NB4 (cell line): ENCODE measurements at regions not wholly inside any gene's neighbourhood (a gene's known extent, or its start where the extent isn't known, plus 50 kb on each side); places are given as distances from the start of the nearest gene placed in this dataset.

Experiments used
- DNase-seq: peaks from one replicate; pipeline ENCODE4 v3.0.0; 2010; ENCODE audit warnings: low read depth
- H3K4me3 ChIP-seq: one replicate; pipeline ENCODE4 v1.5.1; 2011; ENCODE audit warnings: mild to moderate bottlenecking, low read depth, low read length, moderate library complexity
- MYC ChIP-seq: IDR thresholded peaks from 2 replicates; pipeline ENCODE4 v1.6.1; 2011; ENCODE audit warnings: low read depth, low read length
- POLR2A ChIP-seq: IDR thresholded peaks from 2 replicates; pipeline ENCODE4 v1.6.1; 2011; ENCODE audit warnings: mild to moderate bottlenecking; ENCODE audit not compliant: insufficient read length; ENCODE audit errors: extremely low read depth
- TF ChIP-seq, protein P1 (sequence below): IDR thresholded peaks from 2 replicates; pipeline ENCODE4 v1.6.1; 2011; ENCODE audit warnings: low read depth, low read length
- TF ChIP-seq, protein P2 (sequence below): IDR thresholded peaks from one replicate; pipeline ENCODE4 v1.5.1; 2012; ENCODE audit warnings: low read depth, low read length

DNA sequence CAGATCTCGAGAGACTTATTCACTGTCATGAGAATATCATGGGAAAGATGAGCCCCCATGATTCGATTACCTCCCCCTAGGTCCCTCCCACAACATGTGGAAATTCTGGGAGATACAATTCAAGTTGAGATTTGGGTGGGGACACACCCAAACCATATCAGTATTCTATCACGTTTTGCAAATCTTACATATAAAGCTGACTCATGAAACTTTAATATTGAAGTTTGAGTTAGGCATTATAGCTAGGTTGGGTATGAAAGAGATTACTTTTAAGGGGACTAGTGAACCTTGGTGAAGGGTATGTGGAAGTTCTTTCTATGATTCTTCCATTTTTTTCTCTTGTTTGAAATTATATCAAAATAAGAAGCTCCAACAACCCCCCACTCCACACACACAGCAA, 117.7 kb upstream of the RASGRP1 start:
- no peak overlapping the region for H3K4me3 ChIP-seq
- DNase-seq: no peak
- TF ChIP-seq POLR2A (no peak), MYC (no peak)
- TF ChIP-seq, protein P1, sequence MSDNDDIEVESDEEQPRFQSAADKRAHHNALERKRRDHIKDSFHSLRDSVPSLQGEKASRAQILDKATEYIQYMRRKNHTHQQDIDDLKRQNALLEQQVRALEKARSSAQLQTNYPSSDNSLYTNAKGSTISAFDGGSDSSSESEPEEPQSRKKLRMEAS: no peak
- TF ChIP-seq, protein P2, sequence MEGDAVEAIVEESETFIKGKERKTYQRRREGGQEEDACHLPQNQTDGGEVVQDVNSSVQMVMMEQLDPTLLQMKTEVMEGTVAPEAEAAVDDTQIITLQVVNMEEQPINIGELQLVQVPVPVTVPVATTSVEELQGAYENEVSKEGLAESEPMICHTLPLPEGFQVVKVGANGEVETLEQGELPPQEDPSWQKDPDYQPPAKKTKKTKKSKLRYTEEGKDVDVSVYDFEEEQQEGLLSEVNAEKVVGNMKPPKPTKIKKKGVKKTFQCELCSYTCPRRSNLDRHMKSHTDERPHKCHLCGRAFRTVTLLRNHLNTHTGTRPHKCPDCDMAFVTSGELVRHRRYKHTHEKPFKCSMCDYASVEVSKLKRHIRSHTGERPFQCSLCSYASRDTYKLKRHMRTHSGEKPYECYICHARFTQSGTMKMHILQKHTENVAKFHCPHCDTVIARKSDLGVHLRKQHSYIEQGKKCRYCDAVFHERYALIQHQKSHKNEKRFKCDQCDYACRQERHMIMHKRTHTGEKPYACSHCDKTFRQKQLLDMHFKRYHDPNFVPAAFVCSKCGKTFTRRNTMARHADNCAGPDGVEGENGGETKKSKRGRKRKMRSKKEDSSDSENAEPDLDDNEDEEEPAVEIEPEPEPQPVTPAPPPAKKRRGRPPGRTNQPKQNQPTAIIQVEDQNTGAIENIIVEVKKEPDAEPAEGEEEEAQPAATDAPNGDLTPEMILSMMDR: no peak

DNA sequence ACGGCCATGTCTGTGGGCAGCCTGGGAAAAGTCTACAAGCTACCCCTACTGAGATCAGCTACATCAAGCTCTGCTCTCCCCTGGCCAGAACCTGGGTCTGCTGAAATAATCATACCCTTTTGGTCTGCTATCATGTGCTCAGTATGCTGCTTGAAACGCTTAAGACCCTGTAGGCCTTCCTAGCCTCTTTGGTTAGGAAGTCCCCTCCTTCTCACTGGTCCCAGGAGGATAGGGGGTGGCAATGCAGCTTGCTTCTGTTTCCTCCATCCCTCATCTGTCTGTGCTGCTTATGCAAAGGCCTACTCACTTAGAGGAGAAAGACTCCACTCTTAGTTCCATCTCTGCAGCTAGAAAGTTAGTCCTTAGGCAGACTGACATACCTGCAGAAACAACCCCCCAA, 118.2 kb upstream of the RASGRP1 start:
- TF ChIP-seq, protein P1: no peak
- TF ChIP-seq, protein P2: no peak
- no peak for TF ChIP-seq MYC
- TF ChIP-seq POLR2A: no peak
- no peak for DNase-seq
- H3K4me3 ChIP-seq: no peak overlapping the region

DNA sequence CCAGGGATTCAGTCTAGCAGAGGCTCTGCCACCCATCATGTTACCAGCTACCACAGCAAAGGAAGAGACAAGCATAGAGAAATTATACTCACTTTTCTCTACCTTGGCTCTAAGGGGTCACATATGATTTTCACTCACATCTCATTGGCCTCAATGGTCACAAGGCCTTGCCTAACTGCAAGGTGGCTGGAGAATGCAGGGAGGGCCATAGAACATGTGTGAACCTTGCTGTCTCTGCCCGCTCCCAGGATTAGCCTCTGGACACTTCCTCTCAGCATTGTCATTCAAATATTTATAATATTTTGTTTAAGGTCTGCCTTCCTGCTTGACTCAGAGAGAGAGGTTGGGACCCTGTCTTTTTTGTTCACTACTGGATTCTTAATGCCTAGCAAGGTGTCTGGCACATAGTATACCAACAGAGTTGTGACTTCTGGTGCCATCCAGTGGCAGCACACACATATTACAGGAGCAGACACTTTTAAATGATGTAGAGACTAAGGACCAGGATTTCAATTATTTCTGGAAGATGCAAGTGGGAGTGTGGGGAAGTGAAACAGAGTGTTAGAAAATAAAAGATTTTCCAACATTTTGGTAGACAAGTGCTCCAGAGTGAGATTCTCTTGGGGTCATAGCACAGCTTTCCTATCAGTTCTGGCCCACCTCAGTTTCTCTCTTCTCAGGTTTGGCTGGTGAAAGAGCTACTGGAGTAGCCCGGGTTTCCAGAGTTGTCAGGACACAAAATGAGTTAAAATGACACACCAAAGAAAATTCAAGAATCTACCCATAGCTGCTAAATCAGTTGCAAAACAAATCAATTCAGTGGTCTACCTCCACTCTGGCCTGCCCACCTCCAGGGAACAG, 119.0 kb upstream of the RASGRP1 start:
- TF ChIP-seq, protein P2: peak; percentile 66
- TF ChIP-seq MYC (no peak), POLR2A (no peak)
- TF ChIP-seq, protein P1: no peak
- peak; percentile 54 for DNase-seq
- no peak overlapping the region for H3K4me3 ChIP-seq

DNA sequence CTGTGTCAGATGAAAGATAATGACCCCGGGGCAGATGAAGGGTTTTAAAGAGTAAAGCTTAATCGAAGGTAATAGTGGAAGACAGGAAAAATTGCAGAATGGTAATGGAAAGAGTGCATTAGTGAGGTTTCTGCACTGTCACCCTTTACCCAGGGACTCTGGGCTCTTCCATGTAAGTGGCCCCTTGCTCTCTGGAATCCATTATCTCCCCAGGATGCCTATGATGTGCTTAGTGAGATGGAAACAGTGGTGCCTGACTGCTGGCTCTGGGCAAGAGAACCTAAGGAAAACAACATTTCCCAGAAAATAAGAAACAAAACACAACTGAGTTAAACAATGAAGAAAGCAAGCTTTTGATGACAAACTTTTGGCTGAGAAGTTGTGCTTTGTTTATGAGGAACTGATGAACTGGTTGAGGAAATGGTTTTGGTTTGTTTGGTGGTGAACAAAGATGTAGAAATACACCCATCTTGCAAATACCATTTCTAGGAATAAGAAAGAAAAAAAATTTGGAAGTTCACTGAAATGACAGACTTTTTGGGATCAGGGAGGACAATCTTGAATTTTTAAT, 119.9 kb upstream of the RASGRP1 start:
- no peak overlapping the region for H3K4me3 ChIP-seq
- TF ChIP-seq POLR2A (no peak), MYC (no peak)
- TF ChIP-seq, protein P2: no peak
- TF ChIP-seq, protein P1: no peak
- DNase-seq: no peak

DNA sequence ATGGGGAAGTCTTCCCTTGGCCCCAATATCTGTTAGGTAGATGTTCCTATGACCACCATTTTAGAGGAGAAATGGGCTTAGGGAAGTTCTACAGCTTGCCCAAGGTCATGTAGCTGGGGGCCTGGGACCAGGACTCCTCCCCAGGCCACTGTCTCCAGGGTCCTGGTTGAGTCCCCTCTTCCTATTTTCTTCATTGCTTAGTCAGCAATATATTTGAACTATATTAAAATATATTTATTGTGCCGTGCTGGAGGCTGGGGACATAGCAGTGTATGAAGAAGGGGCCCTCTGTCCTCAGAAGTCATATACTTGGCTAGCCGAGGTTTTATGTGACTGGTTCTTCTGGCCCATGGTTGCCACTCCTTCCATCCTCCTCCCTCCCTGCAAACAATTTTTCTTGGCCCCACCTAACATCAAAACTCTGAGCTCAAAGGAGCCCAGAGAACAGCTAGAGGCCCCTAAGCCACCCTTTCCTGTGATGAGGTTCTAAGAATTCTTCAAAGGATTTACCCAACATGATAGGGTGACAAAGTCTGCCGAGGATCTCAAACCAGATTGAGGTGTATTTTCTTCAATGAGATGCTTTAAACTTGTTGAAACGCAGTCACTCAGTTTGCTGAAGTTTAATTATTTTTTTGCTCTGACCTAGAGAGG, 121.2 kb upstream of the RASGRP1 start:
- DNase-seq: no peak
- no peak overlapping the region for H3K4me3 ChIP-seq
- TF ChIP-seq, protein P1: no peak
- TF ChIP-seq POLR2A (no peak), MYC (no peak)
- TF ChIP-seq, protein P2: no peak
